ENCODE measurements at regions not wholly inside any gene's neighbourhood (a gene's known extent, or its start where the extent isn't known, plus 50 kb on each side); places are given as distances from the start of the nearest gene placed in this dataset.

- Mint-ChIP-seq H3K27ac (ENCODE audit: unreplicated experiment) (no peak overlapping the region), H3K4me3 (ENCODE audit: unreplicated experiment) (no peak overlapping the region), H3K36me3 (ENCODE audit: low read depth, unreplicated experiment) (no peaks in the 10 kb centered on the region), H3K9me3 (ENCODE audit: unreplicated experiment) (peaks cover 5% of the 10 kb centered on the region), H3K4me1 (ENCODE audit: unreplicated experiment) (no peaks in the 10 kb centered on the region), H3K27me3 (ENCODE audit: unreplicated experiment) (no peaks in the 10 kb centered on the region)
- no peak for TF ChIP-seq CTCF (IDR thresholded peaks at IDR 0.05; ENCODE audit: unreplicated experiment)
- no peak for DNase-seq (ENCODE audit: low spot score)
These were observed 205.0 kb downstream of the TMX3 start for GRCh38 chr18:68509902-68510301.

GRCh38 chr18:68507781-68508180, 207.1 kb downstream of the TMX3 start:
- no peaks in the 10 kb centered on the region for H3K4me1 Mint-ChIP-seq (ENCODE audit: unreplicated experiment)
- no peak for DNase-seq (ENCODE audit: low spot score)
- no peaks in the 10 kb centered on the region for H3K36me3 Mint-ChIP-seq (ENCODE audit: low read depth, unreplicated experiment)
- no peak overlapping the region for H3K27ac Mint-ChIP-seq (ENCODE audit: unreplicated experiment)
- TF ChIP-seq CTCF (IDR thresholded peaks at IDR 0.05; ENCODE audit: unreplicated experiment) = no peak
- no peaks in the 10 kb centered on the region for H3K27me3 Mint-ChIP-seq (ENCODE audit: unreplicated experiment)
- H3K4me3 Mint-ChIP-seq (ENCODE audit: unreplicated experiment) = no peak overlapping the region
- H3K9me3 Mint-ChIP-seq (ENCODE audit: unreplicated experiment) = peaks cover 5% of the 10 kb centered on the region

GRCh38 chr18:68505178-68505574, 209.7 kb downstream of the TMX3 start:
- TF ChIP-seq CTCF (IDR thresholded peaks at IDR 0.05; ENCODE audit: unreplicated experiment) = no peak
- no peak overlapping the region for H3K4me3 Mint-ChIP-seq (ENCODE audit: unreplicated experiment)
- no peak for DNase-seq (ENCODE audit: low spot score)
- H3K36me3 Mint-ChIP-seq (ENCODE audit: low read depth, unreplicated experiment) = no peaks in the 10 kb centered on the region
- no peaks in the 10 kb centered on the region for H3K4me1 Mint-ChIP-seq (ENCODE audit: unreplicated experiment)
- H3K27ac Mint-ChIP-seq (ENCODE audit: unreplicated experiment) = no peak overlapping the region
- no peaks in the 10 kb centered on the region for H3K27me3 Mint-ChIP-seq (ENCODE audit: unreplicated experiment)
- no peaks in the 10 kb centered on the region for H3K9me3 Mint-ChIP-seq (ENCODE audit: unreplicated experiment)

- no peaks in the 10 kb centered on the region for H3K4me1 Mint-ChIP-seq (ENCODE audit: unreplicated experiment)
- DNase-seq (ENCODE audit: low spot score) = no peak
- H3K9me3 Mint-ChIP-seq (ENCODE audit: unreplicated experiment) = no peaks in the 10 kb centered on the region
- H3K27me3 Mint-ChIP-seq (ENCODE audit: unreplicated experiment) = no peaks in the 10 kb centered on the region
- no peak overlapping the region for H3K4me3 Mint-ChIP-seq (ENCODE audit: unreplicated experiment)
- TF ChIP-seq CTCF (IDR thresholded peaks at IDR 0.05; ENCODE audit: unreplicated experiment) = no peak
- no peaks in the 10 kb centered on the region for H3K36me3 Mint-ChIP-seq (ENCODE audit: low read depth, unreplicated experiment)
- H3K27ac Mint-ChIP-seq (ENCODE audit: unreplicated experiment) = no peak overlapping the region
These were observed 210.3 kb downstream of the TMX3 start for GRCh38 chr18:68504441-68505177.

- DNase-seq (ENCODE audit: low spot score) = no peak
- Mint-ChIP-seq H3K36me3 (ENCODE audit: low read depth, unreplicated experiment) (no peaks in the 10 kb centered on the region), H3K4me1 (ENCODE audit: unreplicated experiment) (no peaks in the 10 kb centered on the region), H3K4me3 (ENCODE audit: unreplicated experiment) (no peak overlapping the region), H3K27me3 (ENCODE audit: unreplicated experiment) (no peaks in the 10 kb centered on the region), H3K27ac (ENCODE audit: unreplicated experiment) (no peak overlapping the region), H3K9me3 (ENCODE audit: unreplicated experiment) (no peaks in the 10 kb centered on the region)
- TF ChIP-seq CTCF (IDR thresholded peaks at IDR 0.05; ENCODE audit: unreplicated experiment) = no peak
These were observed 214.4 kb downstream of the TMX3 start for GRCh38 chr18:68500556-68500955.
